KMS-11 (cell line): ENCODE measurements at regions not wholly inside any gene's neighbourhood (a gene's known extent, or its start where the extent isn't known, plus 50 kb on each side); places are given as distances from the start of the nearest gene placed in this dataset.

ENCODE experiments used
- H2AFZ ChIP-seq: fragments of 200-600 bp; sonication (generic); 2 replicates; pipeline ENCODE4 v1.6.1; 2016; ENCODE audit warnings: antibody characterized with exemption, mixed run types, low read depth
- H3K27ac ChIP-seq: fragments of 200-600 bp; sonication (generic); 2 replicates; pipeline ENCODE4 v1.6.1; 2016; ENCODE audit warnings: mild to moderate bottlenecking, mixed run types
- H3K27me3 ChIP-seq: fragments of 200-600 bp; sonication (generic); 2 replicates; pipeline ENCODE4 v1.6.1; 2017; ENCODE audit warnings: mild to moderate bottlenecking, low read depth, mixed run types, moderate library complexity; ENCODE audit not compliant: insufficient read depth
- H3K36me3 ChIP-seq: fragments of 200-600 bp; sonication (generic); 2 replicates; pipeline ENCODE4 v1.6.1; 2017; ENCODE audit warnings: mild to moderate bottlenecking, mixed run types; ENCODE audit not compliant: insufficient read depth
- H3K4me1 ChIP-seq: fragments of 200-600 bp; sonication (generic); 2 replicates; pipeline ENCODE4 v1.6.1; 2016; ENCODE audit warnings: mild to moderate bottlenecking, low read depth, mixed run types; ENCODE audit not compliant: poor library complexity, severe bottlenecking
- H3K4me2 ChIP-seq: fragments of 200-600 bp; sonication (generic); 2 replicates; pipeline ENCODE4 v1.7.0; 2016; ENCODE audit warnings: mild to moderate bottlenecking, mixed run types
- H3K4me3 ChIP-seq: fragments of 200-600 bp; sonication (generic); IDR thresholded peaks from 2 replicates; pipeline ENCODE4 v1.6.1; 2017; ENCODE audit warnings: low read depth, low read length, mixed read lengths; ENCODE audit not compliant: insufficient read depth
- H3K79me2 ChIP-seq: fragments of 200-600 bp; sonication (generic); 2 replicates; pipeline ENCODE4 v1.6.1; 2016; ENCODE audit warnings: low read depth, mixed run types; ENCODE audit not compliant: insufficient read depth
- H3K9ac ChIP-seq: fragments of 200-600 bp; sonication (generic); 2 replicates; pipeline ENCODE4 v1.6.1; 2016; ENCODE audit warnings: mild to moderate bottlenecking, mixed run types
- H4K20me1 ChIP-seq: fragments of 200-600 bp; sonication (generic); 2 replicates; pipeline ENCODE4 v1.6.1; 2016; ENCODE audit warnings: mild to moderate bottlenecking, mixed run types; ENCODE audit not compliant: insufficient read depth
- TF ChIP-seq, protein P1 (sequence below): fragments of 200-600 bp; sonication (generic); conservative IDR thresholded peaks from 2 replicates; pipeline ENCODE4 v1.6.1; 2017; ENCODE audit warnings: low read depth, mild to moderate bottlenecking, antibody characterized with exemption, low read length, moderate library complexity, mixed read lengths

DNA sequence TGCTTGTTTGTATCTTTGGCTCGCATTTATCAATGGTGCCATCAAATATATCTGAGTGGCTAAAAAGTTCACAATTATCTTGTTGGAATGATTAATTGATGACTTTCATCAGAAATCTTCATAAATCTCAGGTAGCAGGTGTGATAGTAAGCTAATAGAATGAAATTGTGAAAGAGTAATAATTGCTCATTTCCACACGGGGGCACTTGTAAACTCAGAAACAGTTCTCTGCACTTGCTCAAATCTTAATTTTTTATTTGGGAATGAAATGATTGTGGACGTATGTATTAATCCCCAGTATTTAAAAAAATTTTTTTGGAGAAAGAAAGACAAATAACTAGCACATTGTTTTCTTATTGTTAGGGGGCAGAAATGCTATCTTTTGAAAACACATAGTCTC lies 132.8 kb downstream of the DTHD1 start:
- H3K4me3 ChIP-seq: no peak overlapping the region
- no peaks in the 10 kb centered on the region for H4K20me1 ChIP-seq
- no peak overlapping the region for H2AFZ ChIP-seq
- H3K27ac ChIP-seq: no peak overlapping the region
- TF ChIP-seq, protein P1, sequence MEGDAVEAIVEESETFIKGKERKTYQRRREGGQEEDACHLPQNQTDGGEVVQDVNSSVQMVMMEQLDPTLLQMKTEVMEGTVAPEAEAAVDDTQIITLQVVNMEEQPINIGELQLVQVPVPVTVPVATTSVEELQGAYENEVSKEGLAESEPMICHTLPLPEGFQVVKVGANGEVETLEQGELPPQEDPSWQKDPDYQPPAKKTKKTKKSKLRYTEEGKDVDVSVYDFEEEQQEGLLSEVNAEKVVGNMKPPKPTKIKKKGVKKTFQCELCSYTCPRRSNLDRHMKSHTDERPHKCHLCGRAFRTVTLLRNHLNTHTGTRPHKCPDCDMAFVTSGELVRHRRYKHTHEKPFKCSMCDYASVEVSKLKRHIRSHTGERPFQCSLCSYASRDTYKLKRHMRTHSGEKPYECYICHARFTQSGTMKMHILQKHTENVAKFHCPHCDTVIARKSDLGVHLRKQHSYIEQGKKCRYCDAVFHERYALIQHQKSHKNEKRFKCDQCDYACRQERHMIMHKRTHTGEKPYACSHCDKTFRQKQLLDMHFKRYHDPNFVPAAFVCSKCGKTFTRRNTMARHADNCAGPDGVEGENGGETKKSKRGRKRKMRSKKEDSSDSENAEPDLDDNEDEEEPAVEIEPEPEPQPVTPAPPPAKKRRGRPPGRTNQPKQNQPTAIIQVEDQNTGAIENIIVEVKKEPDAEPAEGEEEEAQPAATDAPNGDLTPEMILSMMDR: peak; percentile 43; the same call in 1 of the 2 replicates
- H3K4me1 ChIP-seq: no peaks in the 10 kb centered on the region
- H3K36me3 ChIP-seq: no peaks in the 10 kb centered on the region
- H3K27me3 ChIP-seq: no peaks in the 10 kb centered on the region
- H3K79me2 ChIP-seq: no peaks in the 10 kb centered on the region
- H3K9ac ChIP-seq: no peak overlapping the region
- H3K4me2 ChIP-seq: no peak overlapping the region

DNA sequence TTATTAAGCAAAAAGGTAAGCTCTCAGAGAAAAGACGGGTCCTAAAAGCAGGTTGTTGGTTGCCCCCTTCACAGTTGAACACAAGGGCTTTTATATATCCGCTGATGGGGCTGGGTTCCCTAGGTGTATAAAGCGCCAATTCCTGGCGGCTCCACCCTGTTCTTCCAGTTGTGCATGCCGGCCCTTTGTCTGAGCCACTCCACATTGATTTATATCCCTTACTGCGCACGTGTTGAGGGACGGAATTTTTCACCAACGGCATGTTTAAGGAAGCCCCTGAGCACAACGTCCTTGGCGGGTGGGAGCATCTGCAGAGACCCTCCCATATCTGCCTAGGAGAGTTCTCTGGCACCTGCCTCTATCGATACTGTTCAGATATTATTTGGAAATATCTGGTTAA lies 135.7 kb downstream of the DTHD1 start:
- no peak overlapping the region for H3K27ac ChIP-seq
- H3K27me3 ChIP-seq: no peaks in the 10 kb centered on the region
- TF ChIP-seq, protein P1: no peak
- no peak overlapping the region for H3K4me2 ChIP-seq
- no peak overlapping the region for H3K4me3 ChIP-seq
- no peaks in the 10 kb centered on the region for H3K4me1 ChIP-seq
- no peaks in the 10 kb centered on the region for H3K79me2 ChIP-seq
- H2AFZ ChIP-seq: no peak overlapping the region
- H3K36me3 ChIP-seq: no peaks in the 10 kb centered on the region
- H4K20me1 ChIP-seq: no peaks in the 10 kb centered on the region
- no peak overlapping the region for H3K9ac ChIP-seq

DNA sequence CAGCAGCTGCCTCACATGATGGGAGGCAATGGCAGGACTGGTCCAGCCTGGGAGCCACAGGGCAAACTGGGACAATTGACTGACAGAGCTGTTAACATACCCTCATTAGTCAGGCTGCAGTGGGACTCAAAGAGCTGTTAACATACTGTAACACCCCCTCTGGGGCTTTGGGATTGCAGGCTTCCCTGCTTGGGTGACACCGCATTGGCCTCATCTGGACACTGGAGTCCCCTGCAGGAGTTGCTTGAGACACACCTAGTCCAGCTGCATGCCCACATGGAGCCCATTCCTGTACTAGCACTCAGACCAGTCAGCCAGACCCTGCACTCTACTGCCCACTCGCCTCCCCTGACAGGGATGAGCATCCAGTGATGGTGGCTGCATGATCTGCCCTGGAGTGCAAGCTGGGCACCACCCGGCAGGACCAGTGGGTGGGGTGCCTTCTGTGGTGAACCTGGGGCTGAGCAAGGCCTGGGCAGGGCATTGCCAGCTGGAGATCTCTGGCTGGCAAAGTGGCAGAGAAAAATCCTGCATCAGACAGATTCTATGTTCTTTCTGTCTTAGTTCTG lies 138.8 kb downstream of the DTHD1 start:
- no peaks in the 10 kb centered on the region for H4K20me1 ChIP-seq
- H3K27ac ChIP-seq: no peak overlapping the region
- no peak overlapping the region for H3K4me2 ChIP-seq
- no peaks in the 10 kb centered on the region for H3K27me3 ChIP-seq
- no peak overlapping the region for H3K9ac ChIP-seq
- H2AFZ ChIP-seq: no peak overlapping the region
- TF ChIP-seq, protein P1: no peak
- H3K36me3 ChIP-seq: no peaks in the 10 kb centered on the region
- H3K4me3 ChIP-seq: no peak overlapping the region
- H3K79me2 ChIP-seq: no peaks in the 10 kb centered on the region
- H3K4me1 ChIP-seq: no peaks in the 10 kb centered on the region

DNA sequence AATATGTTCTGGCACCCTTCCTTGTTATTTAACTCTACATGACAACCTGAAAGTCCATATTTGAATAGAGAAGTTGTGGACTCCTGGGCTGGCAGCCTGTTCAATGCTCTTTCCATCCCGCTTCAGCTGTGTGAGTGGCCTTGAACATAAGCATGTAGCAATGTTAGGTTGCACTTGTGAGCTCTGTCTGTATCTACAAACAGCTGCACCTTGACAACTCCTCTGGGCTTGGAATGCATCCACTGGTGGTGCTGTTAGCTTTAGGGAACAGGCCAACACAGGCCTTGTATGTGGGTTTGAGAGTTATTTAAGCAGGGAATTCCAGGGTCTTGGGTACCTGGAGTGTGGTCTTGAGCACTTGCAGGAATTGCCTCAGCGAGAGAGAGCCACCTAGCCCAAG lies 141.2 kb downstream of the DTHD1 start:
- Histone ChIP-seq H4K20me1 (no peaks in the 10 kb centered on the region), H3K4me1 (no peaks in the 10 kb centered on the region), H3K4me2 (no peak overlapping the region), H3K4me3 (no peak overlapping the region), H2AFZ (no peak overlapping the region), H3K27ac (no peak overlapping the region), H3K36me3 (no peaks in the 10 kb centered on the region), H3K79me2 (no peaks in the 10 kb centered on the region), H3K9ac (no peak overlapping the region), H3K27me3 (no peaks in the 10 kb centered on the region)
- TF ChIP-seq, protein P1: no peak
